ENCODE measurements at regions not wholly inside any gene's neighbourhood (a gene's known extent, or its start where the extent isn't known, plus 50 kb on each side); places are given as distances from the start of the nearest gene placed in this dataset.
"Not testable (repeated sequence)": the region's sequence is repeated elsewhere in the genome, so short reads cannot be mapped to it uniquely, and the experiment has no call there.

GRCh38 chr3:139112230-139112558, 67.5 kb upstream of the PRR23C start:
- intact Hi-C loops (cut with DNase I): loop anchor here (5.0 to 10.0 kb wide), 2 partner anchors 73 to 215 kb away; no protein-coding TSS in a partner anchor
- DNase-seq: no peak

GRCh38 chr3:139113231-139113992, 68.7 kb upstream of the PRR23C start:
- intact Hi-C loops (cut with DNase I): loop anchor here (5.0 to 10.0 kb wide), 2 partner anchors 71 to 214 kb away; no protein-coding TSS in a partner anchor
- DNase-seq: peak in 3 of 42 donors; percentile 4 to 35 (median 25)

DNA sequence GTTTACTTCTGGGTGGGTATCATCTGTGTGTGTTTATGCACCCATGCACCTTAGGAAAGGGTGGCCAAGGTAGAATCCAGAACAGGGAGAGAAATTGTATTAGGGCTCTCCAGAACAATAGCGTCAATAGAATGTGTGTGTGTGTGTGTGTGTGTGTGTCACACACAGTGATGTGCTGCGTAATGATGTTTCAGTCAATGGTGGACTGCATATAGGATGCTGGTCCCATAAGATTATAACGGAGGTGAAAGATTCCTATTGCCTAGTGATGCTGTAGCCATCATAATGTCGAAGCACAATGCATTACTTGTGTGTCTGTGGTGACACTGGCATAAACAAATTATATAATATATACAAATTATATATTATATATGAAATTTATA, 69.3 kb upstream of the PRR23C start:
- intact Hi-C loops (cut with DNase I): loop anchor here (5.0 to 10.0 kb wide), 2 partner anchors 71 to 213 kb away; no protein-coding TSS in a partner anchor
- peak in 1 of 42 donors; percentile 6 for DNase-seq

GRCh38 chr3:139116631-139117030, 71.9 kb upstream of the PRR23C start:
- intact Hi-C loops (cut with DNase I): loop anchor here (10.0 kb wide), 1 partner anchor 68 kb away; no protein-coding TSS in a partner anchor
- DNase-seq: peak in 3 of 42 donors; percentile 3 to 9 (median 4)

- intact Hi-C loops (cut with DNase I): loop anchor here (10.0 kb wide), 1 partner anchor 68 kb away; no protein-coding TSS in a partner anchor
- peak in 1 of 42 donors; percentile 12 for DNase-seq
Measured at GRCh38 chr3:139117136-139117675, 72.5 kb upstream of the PRR23C start.

DNA sequence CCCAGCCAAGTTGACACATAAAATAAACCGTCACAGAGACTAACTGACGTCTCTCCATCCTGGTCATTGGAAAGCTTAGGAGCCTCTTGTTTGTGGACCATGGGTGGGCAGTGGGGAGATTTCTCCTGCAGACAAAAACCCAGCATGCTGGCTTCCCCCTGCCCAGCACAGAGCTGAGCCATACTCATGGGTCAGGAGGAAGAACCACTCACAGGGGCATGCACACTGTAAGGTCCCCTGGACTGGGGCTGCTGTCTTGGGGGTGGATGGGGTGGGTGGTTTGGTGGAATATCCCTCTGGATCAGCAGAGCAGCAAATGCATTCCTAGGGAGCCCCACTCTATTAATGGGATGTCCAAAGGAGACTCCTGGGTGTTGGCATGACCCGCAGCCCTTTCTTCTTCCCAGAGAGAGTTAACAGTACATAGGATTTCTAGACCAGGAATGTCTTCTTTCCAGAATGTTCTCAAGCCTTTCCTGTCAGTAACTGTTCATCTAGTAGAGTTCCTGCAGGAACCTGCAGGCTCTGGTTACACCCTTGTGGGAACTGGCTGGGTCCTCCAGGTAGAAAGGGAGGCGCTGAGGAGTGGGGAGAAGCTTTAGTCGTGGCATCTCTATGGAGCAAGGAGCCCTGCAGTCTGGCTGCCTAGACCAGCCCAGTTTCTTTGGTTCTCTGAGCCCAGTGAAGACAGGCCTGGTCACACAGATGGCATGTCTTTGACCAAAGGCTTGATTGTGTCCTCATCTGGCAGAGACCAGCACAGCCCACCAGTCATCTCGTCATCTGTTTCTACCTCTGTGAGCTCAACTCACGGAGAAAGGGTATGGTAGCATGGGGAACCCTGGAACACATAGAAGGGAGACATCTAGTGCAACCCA, 73.4 kb upstream of the PRR23C start:
- DNase-seq: peak in 3 of 42 donors; percentile 9 to 34 (median 30)
- intact Hi-C loops (cut with DNase I): loop anchor here (10.0 kb wide), 1 partner anchor 67 kb away; no protein-coding TSS in a partner anchor

DNA sequence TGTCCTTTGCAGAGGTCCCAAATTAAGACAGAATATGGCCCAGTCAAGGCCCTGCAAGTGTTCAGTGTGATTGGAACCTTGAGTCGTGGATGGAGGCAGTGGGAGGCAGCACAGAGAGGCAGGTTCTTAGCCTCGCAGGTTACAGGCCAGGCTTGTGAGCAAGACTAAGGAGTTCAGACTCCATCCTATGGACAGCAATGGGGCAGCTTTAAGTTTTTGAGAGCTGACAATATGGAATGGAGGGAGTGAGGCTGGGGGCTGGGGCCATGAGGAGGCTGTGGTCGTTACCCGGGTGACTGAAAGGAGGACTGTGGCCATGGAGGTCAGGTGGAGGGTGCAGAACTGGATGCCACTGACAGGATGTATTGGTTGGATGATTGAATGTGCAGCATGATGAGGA, 74.1 kb upstream of the PRR23C start:
- intact Hi-C loops (cut with DNase I): loop anchor here (10.0 kb wide), 1 partner anchor 66 kb away; no protein-coding TSS in a partner anchor

GRCh38 chr3:139119331-139120025, 74.8 kb upstream of the PRR23C start:
- intact Hi-C loops (cut with DNase I): loop anchor here (10.0 kb wide), 1 partner anchor 65 kb away; no protein-coding TSS in a partner anchor
- DNase-seq: peak in 3 of 42 donors; percentile 10 to 26 (median 13)

More for the DNA sequence above, 74.1 kb upstream of the PRR23C start:
- peak in 3 of 42 donors; percentile 3 to 20 (median 8) for DNase-seq

GRCh38 chr3:139120086-139121056, 75.7 kb upstream of the PRR23C start:
- intact Hi-C loops (cut with DNase I): no loop called here

DNA sequence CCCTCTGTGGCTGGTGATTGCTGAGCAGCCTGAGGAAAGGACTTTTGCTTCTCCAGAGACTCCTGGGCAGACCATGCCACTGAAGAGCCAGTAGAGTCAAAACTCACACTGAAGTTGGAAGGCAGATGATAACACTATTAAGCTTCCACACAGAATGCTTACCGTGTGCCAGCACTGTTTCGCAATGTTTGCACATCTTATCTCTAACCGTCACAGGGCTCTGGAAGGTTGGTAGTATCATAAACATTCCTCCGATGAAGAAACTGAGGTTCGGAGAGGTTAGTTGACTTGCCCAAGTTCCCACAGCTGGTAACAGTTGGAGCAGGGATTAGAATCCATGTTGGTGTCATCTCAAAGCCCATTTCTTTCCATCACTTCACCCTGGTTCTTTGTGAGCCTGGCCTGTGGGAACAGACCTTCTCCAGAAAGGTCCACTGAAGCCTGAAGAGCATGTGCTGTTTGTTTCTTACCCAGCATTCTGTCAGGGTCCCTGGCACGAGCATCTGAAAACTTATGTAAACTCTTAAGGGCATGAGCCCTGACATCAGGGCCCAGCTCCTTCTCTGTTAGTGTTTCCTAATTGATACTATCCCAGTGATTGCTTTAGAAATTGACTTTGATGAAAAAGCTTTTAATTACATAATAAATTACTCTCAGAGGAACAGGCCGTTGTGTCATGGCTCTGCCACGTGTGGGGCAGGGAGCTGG, 77.0 kb upstream of the PRR23C start:
- DNase-seq: peak in 3 of 42 donors; percentile 8 to 24 (median 12)
- intact Hi-C loops (cut with DNase I): no loop called here

More at GRCh38 chr3:139120086-139121056, 75.7 kb upstream of the PRR23C start:
- peak in 3 of 42 donors; percentile 15 to 31 (median 24) for DNase-seq

- intact Hi-C loops (cut with DNase I): no loop called here
- peak in 3 of 42 donors; percentile 12 to 34 (median 31) for DNase-seq
Measured at GRCh38 chr3:139122221-139122581, 77.5 kb upstream of the PRR23C start.

DNA sequence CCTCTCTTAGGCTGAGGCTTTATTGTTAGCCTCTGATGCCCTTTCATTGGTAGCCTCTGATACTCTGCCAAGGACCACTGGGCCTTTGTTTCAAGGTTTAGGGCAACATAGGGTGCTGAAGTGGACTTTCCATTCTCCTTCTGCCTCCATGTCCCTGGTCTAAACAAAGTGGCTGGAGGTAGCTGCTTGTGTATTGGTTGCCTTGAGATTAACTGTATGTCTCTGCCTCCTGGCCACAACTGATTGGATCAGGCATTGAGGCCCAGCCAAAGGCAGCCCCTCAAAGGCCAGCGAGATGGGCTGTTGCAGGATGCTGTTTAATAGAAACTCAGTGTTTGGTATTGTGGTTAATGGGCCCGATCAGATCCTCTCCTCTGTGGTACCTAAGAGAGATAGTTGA, 77.9 kb upstream of the PRR23C start:
- DNase-seq: peak in 3 of 42 donors; percentile 7 to 30 (median 8)
- intact Hi-C loops (cut with DNase I): no loop called here

- peak in 3 of 42 donors; percentile 16 to 31 (median 25) for DNase-seq
- intact Hi-C loops (cut with DNase I): no loop called here
Measured at GRCh38 chr3:139123377-139124095, 78.8 kb upstream of the PRR23C start.

- intact Hi-C loops (cut with DNase I): no loop called here
Measured at GRCh38 chr3:139124197-139124596, 79.5 kb upstream of the PRR23C start.

DNA sequence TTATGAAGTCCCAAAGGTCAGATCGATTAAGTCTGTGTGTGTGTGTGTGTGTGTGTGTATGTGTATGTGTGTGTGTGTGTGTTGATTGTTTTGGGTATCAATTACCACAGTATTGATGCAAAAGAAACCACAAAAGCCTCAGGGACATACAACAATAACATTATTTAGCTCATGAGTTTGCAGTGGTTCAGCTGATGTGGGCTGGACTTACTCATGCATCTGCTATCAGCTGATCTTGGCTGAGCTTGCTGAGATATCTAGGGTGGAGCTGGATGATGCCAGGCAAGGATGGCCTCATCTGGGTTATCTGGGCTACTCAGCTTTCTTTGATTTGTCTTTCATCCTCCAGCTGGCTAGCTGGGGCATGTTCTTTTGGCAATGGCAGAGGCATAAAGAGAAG, 82.4 kb upstream of the PRR23C start:
- intact Hi-C loops (cut with DNase I): no loop called here
- DNase-seq: peak in 1 of 42 donors; percentile 27

More at GRCh38 chr3:139124197-139124596, 79.5 kb upstream of the PRR23C start:
- DNase-seq: peak in 3 of 42 donors; percentile 20 to 30 (median 30)

GRCh38 chr3:139127629-139128028, 82.9 kb upstream of the PRR23C start:
- intact Hi-C loops (cut with DNase I); DNase-seq: not testable (repeated sequence)
